Lung (tissue), 11 donors: ENCODE measurements at regions not wholly inside any gene's neighbourhood (a gene's known extent, or its start where the extent isn't known, plus 50 kb on each side); places are given as distances from the start of the nearest gene placed in this dataset.

ENCODE experiments used
- ATAC-seq: fragments of 200-7000 bp; cut with Tn5 transposase; one replicate; pipeline ENCODE4 v1.9.1; 2020; ENCODE audit warnings: moderate number of reproducible peaks; ENCODE audit not compliant: insufficient read depth, low FRiP score
- DNase-seq, 3 donors: peaks; one replicate each; pipeline ENCODE4 v3.0.0-alpha.2; 2013 to 2017
- H3K27ac ChIP-seq, 2 donors: one replicate each; pipeline ENCODE4 v1.5.1; 2013; ENCODE audit warnings: mild to moderate bottlenecking in 2 of 2, moderate library complexity in 2 of 2, control low read depth in 1 of 2, inconsistent platforms in 1 of 2, low read depth in 1 of 2, low read length in 1 of 2
- H3K27me3 ChIP-seq, 3 donors: one replicate each; pipeline ENCODE4 v1.5.1; 2013; ENCODE audit warnings: low read length in 2 of 3; ENCODE audit not compliant: control insufficient read depth in 3 of 3, insufficient read depth in 3 of 3
- H3K36me3 ChIP-seq, 4 donors: one replicate each; pipeline ENCODE4 v1.5.1; 2013; ENCODE audit warnings: low read length in 4 of 4, mild to moderate bottlenecking in 1 of 4, moderate library complexity in 1 of 4; ENCODE audit not compliant: control insufficient read depth in 4 of 4, insufficient read depth in 4 of 4
- H3K4me1 ChIP-seq, 5 donors: one replicate each; pipeline ENCODE4 v1.5.1; 2013; ENCODE audit warnings: low read length in 5 of 5, mild to moderate bottlenecking in 2 of 5, moderate library complexity in 1 of 5; ENCODE audit not compliant: control insufficient read depth in 5 of 5, insufficient read depth in 5 of 5
- H3K4me3 ChIP-seq: one replicate; pipeline ENCODE4 v1.5.1; 2013; ENCODE audit warnings: mild to moderate bottlenecking, control low read depth, moderate library complexity
- H3K9ac ChIP-seq, 2 donors: one replicate each; pipeline ENCODE4 v1.5.1; 2013; ENCODE audit warnings: low read length in 2 of 2, control low read depth in 1 of 2; ENCODE audit not compliant: insufficient read depth in 1 of 2
- H3K9me3 ChIP-seq, 4 donors: one replicate each; pipeline ENCODE4 v1.5.1; 2013; ENCODE audit warnings: low read length in 3 of 4, mild to moderate bottlenecking in 1 of 4, moderate library complexity in 1 of 4; ENCODE audit not compliant: control insufficient read depth in 4 of 4, insufficient read depth in 3 of 4
- CTCF ChIP-seq: IDR thresholded peaks from 2 replicates; pipeline ENCODE4 v1.5.1; 2012; ENCODE audit warnings: mild to moderate bottlenecking; ENCODE audit errors: control extremely low read depth, extremely low read depth
- WGBS, 2 donors: extraction: QIAGEN DNeasy Blood & Tissue Kit; methylation state at CpG; one replicate each; pipeline ENCODE4 v1.1.7; 2013; 5-methylcytosine and 5-hydroxymethylcytosine counted together
- donor health status: control.
- donor health status: control.
- donor health status: Bipolar disorder and iron deficiency.
- donor health status: healthy.
- donor health status: DM: yes; HTN: yes; CAD: no.

- no peaks in the 10 kb centered on the region for H3K36me3 ChIP-seq
These were observed 338.9 kb downstream of the KLF5 start for GRCh38 chr13:73397496-73398305.

GRCh38 chr13:73394066-73394465 is 335.3 kb downstream of the KLF5 start:
- ATAC-seq: no peak
- Histone ChIP-seq H3K27ac (no peak overlapping the region), H3K4me1 (peaks cover 0 to 14% (median 0%) of the 10 kb centered on the region in 5 donors), H3K9me3 (no peaks in the 10 kb centered on the region), H3K27me3 (no peaks in the 10 kb centered on the region), H3K36me3 (no peaks in the 10 kb centered on the region), H3K9ac (no peak overlapping the region), H3K4me3 (no peak overlapping the region)
- no peak for DNase-seq
- TF ChIP-seq CTCF: no peak

More at GRCh38 chr13:73397496-73398305, 338.9 kb downstream of the KLF5 start:
- WGBS, 2 donors: 58 to 87% methylated on average over 8 of the region's 8 CpGs
- ATAC-seq (no peak), DNase-seq (peak in 2 of 3 donors; percentile 6 to 27)
- no peak overlapping the region for H3K4me3 ChIP-seq
- H3K9ac ChIP-seq: no peak overlapping the region
- H3K4me1 ChIP-seq: peaks cover 0 to 14% (median 0%) of the 10 kb centered on the region in 5 donors
- H3K9me3 ChIP-seq: no peaks in the 10 kb centered on the region
- TF ChIP-seq CTCF: no peak
- H3K27me3 ChIP-seq: no peaks in the 10 kb centered on the region
- no peak overlapping the region for H3K27ac ChIP-seq

- H3K9me3 ChIP-seq: peaks cover 0 to 2% (median 0%) of the 10 kb centered on the region in 4 donors
- no peak for ATAC-seq
- no peaks in the 10 kb centered on the region for H3K4me1 ChIP-seq
- H3K9ac ChIP-seq: no peak overlapping the region
- TF ChIP-seq CTCF: no peak
- no peak for DNase-seq
- H3K36me3 ChIP-seq: no peaks in the 10 kb centered on the region
- no peak overlapping the region for H3K27ac ChIP-seq
- no peak overlapping the region for H3K4me3 ChIP-seq
- H3K27me3 ChIP-seq: no peaks in the 10 kb centered on the region
- 89 to 94% methylated on average over 2 of the region's 2 CpGs for WGBS, 2 donors
These were observed 331.3 kb downstream of the KLF5 start for GRCh38 chr13:73390100-73390499.
